ELR (cell line): ENCODE measurements at regions not wholly inside any gene's neighbourhood (a gene's known extent, or its start where the extent isn't known, plus 50 kb on each side); places are given as distances from the start of the nearest gene placed in this dataset.

Experiments
- DNase-seq: peaks from one replicate; pipeline ENCODE4 v3.0.0-alpha.2; 2015; ENCODE audit warnings: low read depth

GRCh38 chr9:135254176-135255032 lies 166.9 kb downstream of the OLFM1 start:
- DNase-seq: no peak

DNA sequence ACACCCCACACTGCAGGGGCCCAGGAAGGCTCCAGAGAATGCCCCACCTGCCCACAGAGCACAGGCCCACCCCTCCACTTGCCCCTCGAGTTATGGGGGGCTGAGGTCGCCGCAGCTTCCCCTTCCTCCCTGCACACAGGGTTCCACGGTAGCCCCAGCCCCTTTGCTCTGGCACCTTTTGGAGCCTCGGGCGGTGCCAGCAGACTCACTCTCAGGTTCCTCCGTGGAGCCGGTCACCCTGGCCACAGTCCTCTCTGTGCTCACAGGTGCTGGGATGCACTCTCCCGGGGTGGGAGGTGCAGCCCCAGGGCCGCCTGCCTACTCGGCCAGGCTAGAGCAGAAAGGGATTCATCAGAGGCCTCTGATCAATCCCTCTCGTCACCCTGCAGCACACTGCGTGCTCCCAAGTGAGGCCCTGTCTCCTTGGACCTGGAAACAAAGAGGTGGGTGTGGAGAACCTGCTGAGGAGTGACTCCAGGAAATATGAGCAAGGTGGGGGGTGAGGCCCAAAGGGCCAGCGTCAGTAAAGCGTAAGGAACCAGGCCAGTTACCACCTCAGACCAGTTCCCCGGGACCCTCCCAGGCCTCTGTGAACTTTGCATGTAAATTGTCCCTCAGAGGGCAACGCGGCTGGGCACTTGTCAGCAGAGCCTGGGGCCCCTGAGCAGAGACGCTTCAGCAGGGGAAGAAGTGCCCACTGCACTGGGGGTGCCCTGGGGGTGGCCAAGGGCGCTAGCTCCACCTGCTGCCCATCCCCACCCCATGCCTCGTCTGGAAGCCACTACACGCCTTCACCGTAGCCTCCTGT lies 167.8 kb downstream of the OLFM1 start:
- DNase-seq: no peak

- DNase-seq: no peak
Measured at GRCh38 chr9:135255841-135256580, 168.5 kb downstream of the OLFM1 start.

- DNase-seq: no peak
Measured at GRCh38 chr9:135256581-135257354, 169.3 kb downstream of the OLFM1 start.

GRCh38 chr9:135258461-135258860 lies 171.0 kb downstream of the OLFM1 start:
- DNase-seq: no peak

DNA sequence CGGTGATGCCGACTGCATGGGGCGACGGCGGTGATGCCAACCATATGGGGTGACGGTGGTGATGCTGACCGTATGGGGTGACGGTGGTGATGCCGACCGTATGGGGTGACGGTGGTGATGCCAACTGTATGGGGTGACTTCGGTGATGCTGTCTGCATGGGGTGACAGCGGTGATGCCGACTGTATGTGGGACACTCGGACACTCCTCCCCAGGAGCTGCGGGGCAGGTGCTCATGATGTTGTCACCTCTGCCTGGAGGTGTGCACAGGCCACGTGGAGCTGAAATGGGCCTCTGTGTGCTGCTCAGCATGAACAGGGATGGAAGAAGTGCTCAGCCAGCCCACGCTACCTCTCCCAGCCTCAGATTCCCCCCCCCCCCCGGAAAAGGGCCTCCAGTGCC lies 171.8 kb downstream of the OLFM1 start:
- no peak for DNase-seq

DNA sequence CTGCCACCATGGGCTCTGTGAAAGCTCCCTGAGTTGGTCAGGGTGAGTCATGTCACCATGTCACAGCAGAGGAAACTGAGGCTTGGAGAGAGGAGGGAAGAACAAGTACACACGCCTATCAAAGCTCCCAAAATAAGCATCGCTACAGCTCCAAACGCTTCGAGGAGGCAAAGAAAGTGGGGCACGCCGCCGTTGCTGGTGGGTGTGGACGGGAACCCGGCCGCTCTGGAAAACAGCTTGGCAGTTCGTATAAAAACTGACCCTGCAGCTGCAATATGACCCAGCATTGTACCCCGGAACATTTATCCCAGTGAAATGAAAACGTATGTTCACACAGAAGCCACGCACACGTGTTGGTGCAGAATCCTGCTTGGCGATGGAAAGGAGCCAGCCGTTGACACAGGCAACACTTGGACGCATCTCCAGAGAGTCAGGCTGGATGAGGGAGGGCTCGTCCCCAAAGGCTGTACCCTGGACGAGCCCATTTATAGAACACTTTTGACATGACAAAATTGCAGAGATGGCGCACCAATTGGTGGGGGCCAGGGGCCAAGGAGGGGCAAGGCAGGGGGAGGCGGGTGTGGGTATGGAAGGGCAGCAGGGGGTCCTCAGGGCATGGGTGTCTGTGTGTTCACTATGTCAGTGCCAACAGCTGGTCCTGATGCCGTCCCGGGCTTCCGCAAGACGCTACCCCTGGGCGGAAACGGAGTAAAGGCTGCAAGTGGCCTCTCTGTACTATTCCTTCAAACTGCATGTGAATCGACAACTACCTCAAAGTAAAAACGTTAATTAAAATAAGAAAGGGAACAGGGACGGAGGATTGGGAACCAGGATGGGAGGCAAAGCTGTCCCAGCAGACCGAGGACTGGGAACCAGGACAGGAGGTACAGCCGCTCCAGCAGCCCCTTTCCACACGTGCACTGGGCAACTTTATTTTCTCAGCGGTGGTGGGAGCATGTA lies 173.0 kb downstream of the OLFM1 start:
- DNase-seq: no peak

DNA sequence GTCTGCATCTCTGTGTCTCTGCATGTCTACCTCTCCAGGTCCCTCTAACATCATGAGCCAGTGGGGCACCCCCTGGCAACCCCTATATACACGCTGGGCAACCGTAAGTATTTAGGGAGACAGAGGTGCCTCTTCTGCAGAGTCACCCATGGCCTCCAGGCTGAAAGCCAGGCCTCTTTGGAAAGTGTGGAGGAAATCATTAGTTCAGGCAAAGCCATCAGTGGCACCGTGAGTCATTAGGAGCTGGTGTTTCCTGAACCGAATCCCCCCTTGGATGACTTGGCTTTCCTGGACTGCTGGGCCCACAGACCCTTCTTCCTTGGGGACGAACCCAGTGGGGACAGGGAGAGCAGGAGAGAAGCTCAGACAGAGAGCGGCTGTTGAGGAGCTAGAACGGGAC lies 174.8 kb downstream of the OLFM1 start:
- DNase-seq: no peak

GRCh38 chr9:135263511-135263910 lies 176.0 kb downstream of the OLFM1 start:
- DNase-seq: no peak

DNA sequence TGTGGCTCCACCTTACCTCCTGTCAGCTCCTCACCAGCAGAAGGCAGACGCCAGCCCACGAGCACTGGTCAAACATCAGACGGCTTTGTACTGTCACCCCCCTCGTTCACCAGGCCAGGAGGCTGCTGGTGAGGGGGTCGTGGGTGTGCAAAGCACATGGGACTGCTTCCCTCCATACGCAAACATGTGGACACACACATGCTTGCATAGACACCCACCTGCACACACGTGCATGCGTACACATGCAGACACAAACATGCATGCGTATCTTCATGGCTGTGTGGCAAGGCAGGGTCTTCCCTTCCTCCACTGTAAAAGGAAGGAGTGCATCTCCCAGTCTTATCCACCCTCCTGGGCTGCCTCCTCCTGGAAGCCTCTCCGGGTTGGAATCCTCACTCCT lies 178.5 kb downstream of the OLFM1 start:
- DNase-seq: no peak

GRCh38 chr9:135267191-135267809 lies 179.8 kb downstream of the OLFM1 start:
- DNase-seq: no peak

- DNase-seq: no peak
Measured at GRCh38 chr9:135268031-135268430, 180.6 kb downstream of the OLFM1 start.

DNA sequence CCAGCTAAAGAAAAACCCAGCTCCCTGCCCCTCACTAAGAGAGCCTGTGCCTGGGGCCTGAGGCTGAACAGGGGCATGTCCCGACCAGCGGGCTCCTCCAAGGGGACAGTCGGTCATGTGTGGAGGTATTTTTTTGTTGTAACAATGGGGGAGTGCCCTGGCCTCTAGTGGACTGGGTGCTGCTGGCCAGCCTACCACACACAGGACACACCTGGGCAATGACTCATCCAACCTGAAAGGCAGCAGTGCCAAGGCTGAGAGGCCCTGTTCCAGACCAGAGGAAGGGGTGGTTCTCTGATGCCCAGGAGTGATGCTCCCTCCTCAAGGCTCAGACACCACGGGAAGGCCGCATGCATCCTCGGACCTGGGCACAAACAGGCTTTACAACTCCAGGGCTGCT lies 181.5 kb downstream of the OLFM1 start:
- DNase-seq: no peak

- no peak for DNase-seq
Measured at GRCh38 chr9:135269912-135270830, 182.7 kb downstream of the OLFM1 start.

- DNase-seq: no peak
Measured at GRCh38 chr9:135271425-135271824, 184.0 kb downstream of the OLFM1 start.

- no peak for DNase-seq
Measured at GRCh38 chr9:135272608-135273007, 185.1 kb downstream of the OLFM1 start.

DNA sequence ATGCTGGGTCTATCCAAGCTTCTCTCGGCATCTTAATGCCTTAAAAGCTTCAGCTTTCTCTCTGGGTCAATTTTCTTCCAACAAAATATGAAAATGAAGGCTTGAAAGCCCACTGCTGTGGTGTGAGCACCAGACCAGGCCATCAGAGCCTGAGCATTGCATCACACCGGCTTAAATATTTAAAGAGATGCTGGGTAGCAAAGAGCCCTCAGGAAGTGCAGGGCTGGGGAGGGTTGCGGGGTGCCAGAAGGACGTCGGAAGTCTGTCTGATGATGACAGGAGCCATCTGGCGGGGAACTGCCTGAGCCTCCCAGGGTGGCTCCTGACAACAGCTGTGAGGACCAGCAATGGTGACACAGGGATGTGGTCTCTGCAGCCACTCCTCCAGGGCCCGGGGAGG lies 185.5 kb downstream of the OLFM1 start:
- no peak for DNase-seq

GRCh38 chr9:135275163-135275562 lies 187.7 kb downstream of the OLFM1 start:
- no peak for DNase-seq
